ENCODE measurements at regions not wholly inside any gene's neighbourhood (a gene's known extent, or its start where the extent isn't known, plus 50 kb on each side); places are given as distances from the start of the nearest gene placed in this dataset.

DNA sequence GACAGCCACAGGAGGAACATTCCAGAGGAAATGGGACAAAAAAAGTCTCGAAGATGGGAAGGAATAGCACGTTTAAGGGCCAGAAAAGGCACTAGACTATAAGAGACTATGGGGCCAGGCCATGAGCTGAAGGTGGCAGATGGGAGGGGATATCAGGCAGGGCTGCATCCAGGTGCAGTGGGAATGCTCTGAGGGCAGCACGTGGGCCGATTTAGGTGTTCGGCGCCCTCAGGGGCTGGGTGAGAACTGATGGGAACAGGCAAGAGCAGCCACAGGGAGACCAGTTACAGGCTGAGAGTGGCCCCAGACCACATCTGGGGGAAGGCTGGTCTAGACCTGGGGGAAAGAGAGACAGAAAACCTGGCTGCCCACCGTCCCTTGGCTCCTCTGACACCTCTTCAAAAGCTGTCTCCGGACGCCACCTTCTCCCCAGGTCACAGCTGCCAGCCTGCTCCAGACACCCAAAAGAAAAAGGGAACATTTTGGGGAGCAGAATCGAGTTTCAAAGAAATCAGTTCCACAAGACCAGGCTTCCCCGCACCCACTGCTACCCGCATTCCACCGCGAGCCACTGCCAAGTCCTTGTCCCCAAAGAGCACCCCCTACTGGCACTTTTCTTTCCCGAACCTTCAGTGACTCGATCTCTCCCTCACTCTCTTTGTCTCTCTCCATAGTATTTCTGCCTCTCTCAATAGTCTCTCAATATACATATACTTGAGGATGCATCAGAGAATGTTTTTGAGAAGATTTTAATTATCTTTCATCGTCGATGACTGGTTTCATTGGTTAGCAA lies 190.1 kb upstream of the AGAP1 start:
- TF ChIP-seq, protein P1, sequence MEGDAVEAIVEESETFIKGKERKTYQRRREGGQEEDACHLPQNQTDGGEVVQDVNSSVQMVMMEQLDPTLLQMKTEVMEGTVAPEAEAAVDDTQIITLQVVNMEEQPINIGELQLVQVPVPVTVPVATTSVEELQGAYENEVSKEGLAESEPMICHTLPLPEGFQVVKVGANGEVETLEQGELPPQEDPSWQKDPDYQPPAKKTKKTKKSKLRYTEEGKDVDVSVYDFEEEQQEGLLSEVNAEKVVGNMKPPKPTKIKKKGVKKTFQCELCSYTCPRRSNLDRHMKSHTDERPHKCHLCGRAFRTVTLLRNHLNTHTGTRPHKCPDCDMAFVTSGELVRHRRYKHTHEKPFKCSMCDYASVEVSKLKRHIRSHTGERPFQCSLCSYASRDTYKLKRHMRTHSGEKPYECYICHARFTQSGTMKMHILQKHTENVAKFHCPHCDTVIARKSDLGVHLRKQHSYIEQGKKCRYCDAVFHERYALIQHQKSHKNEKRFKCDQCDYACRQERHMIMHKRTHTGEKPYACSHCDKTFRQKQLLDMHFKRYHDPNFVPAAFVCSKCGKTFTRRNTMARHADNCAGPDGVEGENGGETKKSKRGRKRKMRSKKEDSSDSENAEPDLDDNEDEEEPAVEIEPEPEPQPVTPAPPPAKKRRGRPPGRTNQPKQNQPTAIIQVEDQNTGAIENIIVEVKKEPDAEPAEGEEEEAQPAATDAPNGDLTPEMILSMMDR (IDR thresholded peaks at IDR 0.05), result peak; percentile 17; the same call in 1 of the 3 replicates
- TF ChIP-seq, protein P2, sequence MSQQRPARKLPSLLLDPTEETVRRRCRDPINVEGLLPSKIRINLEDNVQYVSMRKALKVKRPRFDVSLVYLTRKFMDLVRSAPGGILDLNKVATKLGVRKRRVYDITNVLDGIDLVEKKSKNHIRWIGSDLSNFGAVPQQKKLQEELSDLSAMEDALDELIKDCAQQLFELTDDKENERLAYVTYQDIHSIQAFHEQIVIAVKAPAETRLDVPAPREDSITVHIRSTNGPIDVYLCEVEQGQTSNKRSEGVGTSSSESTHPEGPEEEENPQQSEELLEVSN (IDR thresholded peaks at IDR 0.05; ENCODE audit: borderline replicate concordance, low read depth), result no peak
- TF ChIP-seq ESRRA (IDR thresholded peaks at IDR 0.05; ENCODE audit: borderline replicate concordance, low read length), result no peak
- TF ChIP-seq JUN (IDR thresholded peaks at IDR 0.05), result no peak
- no peak for TF ChIP-seq POLR2A (IDR thresholded peaks at IDR 0.05; ENCODE audit: low read length)
